ENCODE measurements at regions not wholly inside any gene's neighbourhood (a gene's known extent, or its start where the extent isn't known, plus 50 kb on each side); places are given as distances from the start of the nearest gene placed in this dataset.

- no peak for TF ChIP-seq EZH2 (IDR thresholded peaks at IDR 0.05; ENCODE audit: low read depth, low read length, severe bottlenecking)
- no peak for TF ChIP-seq SAP30 (IDR thresholded peaks at IDR 0.05; ENCODE audit: insufficient read depth, insufficient replicate concordance, low read length)
- TF ChIP-seq CTCF (IDR thresholded peaks at IDR 0.05; ENCODE audit: control extremely low read depth in 1 of 3, insufficient read depth in 1 of 3, low read depth in 1 of 3, low read length in 3 of 3): no peak
- TF ChIP-seq MAX (IDR thresholded peaks at IDR 0.05): no peak
- no peak for TF ChIP-seq POLR2A (IDR thresholded peaks at IDR 0.05; ENCODE audit: control extremely low read depth in 1 of 2, low read depth in 2 of 2, low read length in 2 of 2)
- no peak for TF ChIP-seq CTBP2 (IDR thresholded peaks at IDR 0.05; ENCODE audit: borderline replicate concordance, insufficient read depth, insufficient read length, low read length)
- TF ChIP-seq POLR2AphosphoS5 (IDR thresholded peaks at IDR 0.05; ENCODE audit: low read depth, low read length): no peak
- TF ChIP-seq TCF12 (IDR thresholded peaks at IDR 0.05; ENCODE audit: low read depth, low read length): no peak
- no peak for TF ChIP-seq USF2 (IDR thresholded peaks at IDR 0.05; ENCODE audit: low read length)
- TF ChIP-seq ATF2 (IDR thresholded peaks at IDR 0.05; ENCODE audit: low read length): no peak
These were observed 75.1 kb upstream of the IER5L start for GRCh38 chr9:129252937-129253802.
